Prostate gland (tissue), 2 donors: ENCODE measurements at regions not wholly inside any gene's neighbourhood (a gene's known extent, or its start where the extent isn't known, plus 50 kb on each side); places are given as distances from the start of the nearest gene placed in this dataset.

ENCODE experiments used
- CTCF ChIP-seq, 4 experiments: fragments of 200-600 bp in 2 of 4; fragments of 450-650 bp in 2 of 4; sonication (generic) in 2 of 4; IDR thresholded peaks; 1 replicate in 3 of 4; 2 replicates in 1 of 4; pipeline ENCODE4 v1.5.1; 2016 to 2019; ENCODE audit warnings: antibody characterized with exemption in 4 of 4, mild to moderate bottlenecking in 2 of 4, moderate library complexity in 2 of 4
- POLR2A ChIP-seq: fragments of 450-650 bp; IDR thresholded peaks from one replicate; pipeline ENCODE4 v1.6.1; 2016; ENCODE audit warnings: antibody characterized with exemption, mild to moderate bottlenecking

- TF ChIP-seq CTCF (IDR thresholded peaks at IDR 0.05): no peak
- no peak for TF ChIP-seq POLR2A
Measured at GRCh38 chr2:5148392-5149085, 543.6 kb upstream of the SOX11 start.
